ENCODE measurements at regions not wholly inside any gene's neighbourhood (a gene's known extent, or its start where the extent isn't known, plus 50 kb on each side); places are given as distances from the start of the nearest gene placed in this dataset.

DNA sequence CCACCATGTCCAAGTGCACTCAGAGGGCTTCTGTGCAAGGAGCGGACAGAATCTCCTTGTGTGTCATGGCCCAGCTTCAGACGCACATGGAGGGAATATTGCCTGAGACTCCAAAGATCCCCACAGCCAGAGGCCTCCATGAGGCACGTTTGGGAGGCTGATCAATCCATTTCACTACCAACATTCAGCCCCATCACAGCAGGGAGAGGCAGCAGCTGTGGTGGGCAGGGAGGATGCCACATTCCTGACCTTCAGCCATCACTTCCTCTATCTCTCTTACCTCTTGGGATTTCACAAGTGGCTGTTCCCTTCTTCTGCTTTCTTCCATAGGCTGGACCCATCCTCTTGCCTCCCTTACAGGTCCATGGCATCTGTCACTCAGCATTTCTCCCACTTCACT lies 82.4 kb upstream of the MBNL2 start:
- TF ChIP-seq, protein P1, sequence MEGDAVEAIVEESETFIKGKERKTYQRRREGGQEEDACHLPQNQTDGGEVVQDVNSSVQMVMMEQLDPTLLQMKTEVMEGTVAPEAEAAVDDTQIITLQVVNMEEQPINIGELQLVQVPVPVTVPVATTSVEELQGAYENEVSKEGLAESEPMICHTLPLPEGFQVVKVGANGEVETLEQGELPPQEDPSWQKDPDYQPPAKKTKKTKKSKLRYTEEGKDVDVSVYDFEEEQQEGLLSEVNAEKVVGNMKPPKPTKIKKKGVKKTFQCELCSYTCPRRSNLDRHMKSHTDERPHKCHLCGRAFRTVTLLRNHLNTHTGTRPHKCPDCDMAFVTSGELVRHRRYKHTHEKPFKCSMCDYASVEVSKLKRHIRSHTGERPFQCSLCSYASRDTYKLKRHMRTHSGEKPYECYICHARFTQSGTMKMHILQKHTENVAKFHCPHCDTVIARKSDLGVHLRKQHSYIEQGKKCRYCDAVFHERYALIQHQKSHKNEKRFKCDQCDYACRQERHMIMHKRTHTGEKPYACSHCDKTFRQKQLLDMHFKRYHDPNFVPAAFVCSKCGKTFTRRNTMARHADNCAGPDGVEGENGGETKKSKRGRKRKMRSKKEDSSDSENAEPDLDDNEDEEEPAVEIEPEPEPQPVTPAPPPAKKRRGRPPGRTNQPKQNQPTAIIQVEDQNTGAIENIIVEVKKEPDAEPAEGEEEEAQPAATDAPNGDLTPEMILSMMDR (IDR thresholded peaks at IDR 0.05; ENCODE audit: insufficient read depth, low read depth, low read length): no peak
- TF ChIP-seq EZH2 (IDR thresholded peaks at IDR 0.05; ENCODE audit: insufficient read depth, low read length): no peak

Measured in astrocyte (in vitro differentiated cells and primary cell).